Suprapubic skin (tissue), 4 donors: ENCODE measurements at regions not wholly inside any gene's neighbourhood (a gene's known extent, or its start where the extent isn't known, plus 50 kb on each side); places are given as distances from the start of the nearest gene placed in this dataset.

Experiments used
- DNase-seq, 2 donors: peaks; one replicate each; pipeline ENCODE4 v3.0.0-alpha.2; 2019; ENCODE audit warnings: low spot score in 2 of 2
- H3K27ac ChIP-seq: fragments of 200-600 bp; sonication (generic); one replicate; pipeline ENCODE4 v1.5.1; 2019
- H3K27me3 ChIP-seq: fragments of 200-600 bp; sonication (generic); one replicate; pipeline ENCODE4 v1.5.1; 2019
- H3K36me3 ChIP-seq: fragments of 200-600 bp; sonication (generic); one replicate; pipeline ENCODE4 v1.5.1; 2019
- H3K4me1 ChIP-seq: fragments of 200-600 bp; sonication (generic); one replicate; pipeline ENCODE4 v1.5.1; 2019
- H3K4me3 ChIP-seq: fragments of 200-600 bp; sonication (generic); one replicate; pipeline ENCODE4 v1.5.1; 2019; ENCODE audit warnings: mild to moderate bottlenecking
- H3K9me3 ChIP-seq: fragments of 200-600 bp; sonication (generic); one replicate; pipeline ENCODE4 v1.5.1; 2019
- CTCF ChIP-seq, 2 donors: fragments of 200-600 bp in 1 of 2; fragments of 450-650 bp in 1 of 2; sonication (generic) in 1 of 2; IDR thresholded peaks; one replicate each; pipeline ENCODE4 v1.5.1; 2016 to 2019; ENCODE audit warnings: antibody characterized with exemption in 2 of 2, mild to moderate bottlenecking in 1 of 2, moderate library complexity in 1 of 2
- EP300 ChIP-seq: sonication (generic); formaldehyde crosslinking; IDR thresholded peaks from one replicate; pipeline ENCODE4 v1.6.1; 2017; ENCODE audit warnings: antibody characterized with exemption
- POLR2A ChIP-seq, 2 donors: fragments of 450-650 bp; IDR thresholded peaks; one replicate each; pipeline ENCODE4 v1.6.1; 2017; ENCODE audit warnings: antibody characterized with exemption in 2 of 2, mild to moderate bottlenecking in 2 of 2, moderate library complexity in 2 of 2
- POLR2AphosphoS5 ChIP-seq, 3 donors: sonication (generic); formaldehyde crosslinking; IDR thresholded peaks; one replicate each; pipeline ENCODE4 v1.6.1; 2017; ENCODE audit warnings: antibody characterized with exemption in 3 of 3
- WGBS: methylation state at CpG from one replicate; pipeline ENCODE4 v1.1.5; 2018; 5-methylcytosine and 5-hydroxymethylcytosine counted together

- TF ChIP-seq CTCF (IDR thresholded peaks at IDR 0.05), result no peak
- no peak for TF ChIP-seq POLR2AphosphoS5 (IDR thresholded peaks at IDR 0.05)
- no peak for TF ChIP-seq EP300
- TF ChIP-seq POLR2A (IDR thresholded peaks at IDR 0.05), result no peak
- H3K9me3 ChIP-seq, result no peaks in the 10 kb centered on the region
- H3K36me3 ChIP-seq, result no peaks in the 10 kb centered on the region
- DNase-seq, result no peak
- H3K27ac ChIP-seq, result no peak overlapping the region
- no peaks in the 10 kb centered on the region for H3K27me3 ChIP-seq
- H3K4me1 ChIP-seq, result no peaks in the 10 kb centered on the region
- H3K4me3 ChIP-seq, result no peak overlapping the region
These were observed 377.8 kb upstream of the CHRM3 start for GRCh38 chr1:239008568-239008967.

- no peaks in the 10 kb centered on the region for H3K4me1 ChIP-seq
- no peak for DNase-seq
- H3K27ac ChIP-seq, result no peak overlapping the region
- 58% methylated on average over 4 of the region's 4 CpGs for WGBS
- TF ChIP-seq CTCF (IDR thresholded peaks at IDR 0.05), result no peak
- no peak for TF ChIP-seq EP300
- TF ChIP-seq POLR2AphosphoS5 (IDR thresholded peaks at IDR 0.05), result no peak
- TF ChIP-seq POLR2A (IDR thresholded peaks at IDR 0.05), result no peak
- no peak overlapping the region for H3K4me3 ChIP-seq
- H3K9me3 ChIP-seq, result no peaks in the 10 kb centered on the region
- H3K36me3 ChIP-seq, result no peaks in the 10 kb centered on the region
- no peaks in the 10 kb centered on the region for H3K27me3 ChIP-seq
These were observed 380.1 kb upstream of the CHRM3 start for GRCh38 chr1:239006276-239006675.

GRCh38 chr1:238999944-239000343 lies 386.4 kb upstream of the CHRM3 start:
- no peaks in the 10 kb centered on the region for H3K27me3 ChIP-seq
- H3K27ac ChIP-seq, result no peak overlapping the region
- H3K36me3 ChIP-seq, result no peaks in the 10 kb centered on the region
- no peak for DNase-seq
- 78% methylated on average over 4 of the region's 4 CpGs for WGBS
- no peaks in the 10 kb centered on the region for H3K9me3 ChIP-seq
- TF ChIP-seq POLR2AphosphoS5 (IDR thresholded peaks at IDR 0.05), result no peak
- no peak for TF ChIP-seq CTCF (IDR thresholded peaks at IDR 0.05)
- no peak for TF ChIP-seq EP300
- no peak for TF ChIP-seq POLR2A (IDR thresholded peaks at IDR 0.05)
- H3K4me1 ChIP-seq, result no peaks in the 10 kb centered on the region
- H3K4me3 ChIP-seq, result no peak overlapping the region

- TF ChIP-seq EP300, result no peak
- TF ChIP-seq CTCF (IDR thresholded peaks at IDR 0.05), result no peak
- no peak for TF ChIP-seq POLR2A (IDR thresholded peaks at IDR 0.05)
- no peak for TF ChIP-seq POLR2AphosphoS5 (IDR thresholded peaks at IDR 0.05)
- Histone ChIP-seq H3K36me3 (no peaks in the 10 kb centered on the region), H3K27me3 (no peaks in the 10 kb centered on the region), H3K4me1 (no peaks in the 10 kb centered on the region), H3K9me3 (no peaks in the 10 kb centered on the region), H3K4me3 (no peak overlapping the region), H3K27ac (no peak overlapping the region)
- WGBS, result 35% methylated on average over 3 of the region's 3 CpGs
- DNase-seq, result no peak
These were observed 387.8 kb upstream of the CHRM3 start for GRCh38 chr1:238998577-238998976.

GRCh38 chr1:238991765-238992495 lies 394.4 kb upstream of the CHRM3 start:
- Histone ChIP-seq H3K36me3 (no peaks in the 10 kb centered on the region), H3K4me3 (no peak overlapping the region), H3K27ac (no peak overlapping the region), H3K9me3 (no peaks in the 10 kb centered on the region), H3K27me3 (no peaks in the 10 kb centered on the region), H3K4me1 (no peaks in the 10 kb centered on the region)
- WGBS, result 68% methylated on average over 6 of the region's 6 CpGs
- DNase-seq, result no peak
- TF ChIP-seq EP300, result no peak
- no peak for TF ChIP-seq POLR2A (IDR thresholded peaks at IDR 0.05)
- no peak for TF ChIP-seq POLR2AphosphoS5 (IDR thresholded peaks at IDR 0.05)
- TF ChIP-seq CTCF (IDR thresholded peaks at IDR 0.05), result no peak
